ENCODE measurements at regions not wholly inside any gene's neighbourhood (a gene's known extent, or its start where the extent isn't known, plus 50 kb on each side); places are given as distances from the start of the nearest gene placed in this dataset.

- intact Hi-C loops (cut with micrococcal nuclease; ENCODE audit: unreplicated experiment) (no loop called here), in situ Hi-C loops (cut with MboI) (no loop called here)
- ChIA-PET RAD21 (ENCODE audit: unreplicated experiment) (no interaction called here), POLR2A (no interaction called here), SMC1A (ENCODE audit: uncharacterized antibody, unreplicated experiment) (no interaction called here), CTCF (no interaction called here)
- no peak for ATAC-seq
- Histone ChIP-seq H3K9me3 (replicated peaks; ENCODE audit: control insufficient read depth, insufficient read depth, low read length) (no peaks in the 10 kb centered on the region), H3K4me3 (no peak overlapping the region), H3K27ac (ENCODE audit: control insufficient read depth, insufficient read depth) (no peak overlapping the region), H3K4me2 (ENCODE audit: control insufficient read depth, insufficient read depth) (no peak overlapping the region), H3K27me3 (replicated peaks in 1 of 2; ENCODE audit: control insufficient read depth in 2 of 2, insufficient read depth in 2 of 2, low read length in 1 of 2) (no peaks in the 10 kb centered on the region; a peak in 2 of 4 replicates), H2AFZ (ENCODE audit: control insufficient read depth, low read depth, low read length) (no peak overlapping the region), H3K9ac (ENCODE audit: control insufficient read depth, insufficient read depth, low read length) (no peak overlapping the region), H4K20me1 (ENCODE audit: control insufficient read depth, insufficient read depth) (no peaks in the 10 kb centered on the region), H3K36me3 (ENCODE audit: control insufficient read depth in 2 of 2, insufficient read depth in 2 of 2, low read length in 1 of 2) (no peaks in the 10 kb centered on the region), H3K4me1 (ENCODE audit: control insufficient read depth, insufficient read depth, low read length) (peaks cover 3% of the 10 kb centered on the region; the same call in 1 of the 2 replicates), H3K79me2 (ENCODE audit: control insufficient read depth, insufficient read depth, low read length) (no peaks in the 10 kb centered on the region)
- FAIRE-seq: no peak
- DNase-seq (ENCODE audit: low read depth, low spot score): no peak
- BruUV-seq (replicated peaks): no TSS peak
- 63% methylated on average over 6 of the region's 6 CpGs for WGBS (ENCODE audit: insufficient coverage, insufficient replicate concordance, low lambda C conversion rate, missing lambda C conversion rate)
- TF ChIP-seq ZNF384 (IDR thresholded peaks at IDR 0.05; ENCODE audit: borderline replicate concordance, low read depth, low read length): no peak
- TF ChIP-seq ZSCAN29 (IDR thresholded peaks at IDR 0.05): no peak
- TF ChIP-seq ZZZ3 (IDR thresholded peaks at IDR 0.05; ENCODE audit: control insufficient read depth, insufficient read length, low read depth): no peak
- TF ChIP-seq PAX5 (IDR thresholded peaks at IDR 0.05; ENCODE audit: borderline replicate concordance, low read depth, low read length): no peak
- TF ChIP-seq SMC3 (IDR thresholded peaks at IDR 0.05; ENCODE audit: borderline replicate concordance, low read length): no peak
- TF ChIP-seq NR2C1 (IDR thresholded peaks at IDR 0.05): no peak
- no peak for TF ChIP-seq ZNF207 (IDR thresholded peaks at IDR 0.05; ENCODE audit: borderline replicate concordance)
- TF ChIP-seq NFIC (IDR thresholded peaks at IDR 0.05; ENCODE audit: low read depth, low read length): no peak
- no peak for TF ChIP-seq USF2 (IDR thresholded peaks at IDR 0.05; ENCODE audit: borderline replicate concordance, low read depth, low read length)
- no peak for TF ChIP-seq E4F1 (IDR thresholded peaks at IDR 0.05; ENCODE audit: borderline replicate concordance, partially characterized antibody)
- no peak for TF ChIP-seq CREM (IDR thresholded peaks at IDR 0.05; ENCODE audit: low read depth)
These were observed 171.8 kb downstream of the SMAD6 start for GRCh38 chr15:66873856-66874255.
